ENCODE measurements at regions not wholly inside any gene's neighbourhood (a gene's known extent, or its start where the extent isn't known, plus 50 kb on each side); places are given as distances from the start of the nearest gene placed in this dataset.

DNA sequence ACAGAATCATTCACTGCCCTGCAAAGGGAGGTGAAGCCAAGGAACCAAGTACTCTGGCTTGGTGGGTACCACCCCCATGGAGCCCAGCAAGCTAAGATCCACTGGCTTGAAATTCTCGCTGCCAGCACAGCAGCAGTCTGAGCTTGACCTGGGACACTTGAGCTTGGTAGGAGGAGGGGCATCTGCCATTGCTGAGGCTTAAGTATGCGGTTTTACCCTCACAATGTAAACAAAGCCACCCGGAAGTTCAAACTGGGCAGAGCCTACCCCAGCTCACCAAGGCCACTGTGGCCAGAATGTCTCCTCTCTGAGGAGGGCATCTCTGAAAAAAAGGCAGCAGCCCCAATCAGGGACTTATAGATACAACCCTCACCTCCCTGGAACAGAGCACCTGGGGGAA lies 1050.0 kb upstream of the GHITM start:
- no peaks in the 10 kb centered on the region for H3K9me3 ChIP-seq (ENCODE audit: insufficient read depth, low read length)
- TF ChIP-seq EZH2phosphoT487 (conservative IDR thresholded peaks at IDR 0.05; ENCODE audit: low read length), result no peak
- TF ChIP-seq, protein P1, sequence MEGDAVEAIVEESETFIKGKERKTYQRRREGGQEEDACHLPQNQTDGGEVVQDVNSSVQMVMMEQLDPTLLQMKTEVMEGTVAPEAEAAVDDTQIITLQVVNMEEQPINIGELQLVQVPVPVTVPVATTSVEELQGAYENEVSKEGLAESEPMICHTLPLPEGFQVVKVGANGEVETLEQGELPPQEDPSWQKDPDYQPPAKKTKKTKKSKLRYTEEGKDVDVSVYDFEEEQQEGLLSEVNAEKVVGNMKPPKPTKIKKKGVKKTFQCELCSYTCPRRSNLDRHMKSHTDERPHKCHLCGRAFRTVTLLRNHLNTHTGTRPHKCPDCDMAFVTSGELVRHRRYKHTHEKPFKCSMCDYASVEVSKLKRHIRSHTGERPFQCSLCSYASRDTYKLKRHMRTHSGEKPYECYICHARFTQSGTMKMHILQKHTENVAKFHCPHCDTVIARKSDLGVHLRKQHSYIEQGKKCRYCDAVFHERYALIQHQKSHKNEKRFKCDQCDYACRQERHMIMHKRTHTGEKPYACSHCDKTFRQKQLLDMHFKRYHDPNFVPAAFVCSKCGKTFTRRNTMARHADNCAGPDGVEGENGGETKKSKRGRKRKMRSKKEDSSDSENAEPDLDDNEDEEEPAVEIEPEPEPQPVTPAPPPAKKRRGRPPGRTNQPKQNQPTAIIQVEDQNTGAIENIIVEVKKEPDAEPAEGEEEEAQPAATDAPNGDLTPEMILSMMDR (IDR thresholded peaks at IDR 0.05; ENCODE audit: insufficient read depth, low read length, poor library complexity, severe bottlenecking), result no peak

DNA sequence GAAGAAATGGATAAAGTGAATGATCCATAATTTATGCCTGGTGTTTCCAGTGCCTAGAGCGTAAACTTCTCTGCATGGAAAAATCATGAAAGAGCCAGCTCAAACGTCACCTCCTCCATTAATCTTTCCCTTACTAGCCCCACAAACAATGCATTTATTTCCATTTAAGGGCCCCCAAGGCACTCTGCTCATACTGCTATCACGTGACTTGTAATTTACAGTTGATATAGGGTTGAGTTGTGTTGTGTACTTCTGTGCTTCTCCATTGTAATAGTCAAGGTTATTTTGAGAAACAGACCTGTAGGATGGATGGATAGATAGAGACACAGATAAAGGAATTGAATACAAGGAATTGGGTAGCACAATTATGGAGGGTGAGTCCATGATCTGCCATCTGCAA lies 1034.7 kb upstream of the GHITM start:
- TF ChIP-seq, protein P1 (IDR thresholded peaks at IDR 0.05; ENCODE audit: insufficient read depth, low read length, poor library complexity, severe bottlenecking), result no peak
- TF ChIP-seq EZH2phosphoT487 (conservative IDR thresholded peaks at IDR 0.05; ENCODE audit: low read length), result no peak
- no peak overlapping the region for H3K4me3 ChIP-seq (ENCODE audit: insufficient read depth, low read length, poor library complexity, severe bottlenecking)

More for the DNA sequence above, 1050.0 kb upstream of the GHITM start:
- Histone ChIP-seq H3K9ac (ENCODE audit: low read length) (no peak overlapping the region), H3K9me2 (replicated peaks; ENCODE audit: insufficient read depth, low read length) (no peaks in the 10 kb centered on the region), H4K20me1 (ENCODE audit: low read depth, low read length) (no peaks in the 10 kb centered on the region), H3K4me2 (ENCODE audit: low read depth, low read length, poor library complexity, severe bottlenecking) (no peak overlapping the region), H3K4me3 (ENCODE audit: insufficient read depth, low read length, poor library complexity, severe bottlenecking) (no peak overlapping the region), H3K79me2 (ENCODE audit: insufficient read depth, low read length) (no peaks in the 10 kb centered on the region), H3K27me3 (ENCODE audit: low read length) (no peaks in the 10 kb centered on the region), H3K36me3 (ENCODE audit: low read length) (no peaks in the 10 kb centered on the region), H3F3A (ENCODE audit: insufficient read depth) (no peaks in the 10 kb centered on the region), H3K27ac (ENCODE audit: low read depth, low read length) (no peak overlapping the region), H2AFZ (ENCODE audit: low read depth, low read length, severe bottlenecking) (no peak overlapping the region)

DNA sequence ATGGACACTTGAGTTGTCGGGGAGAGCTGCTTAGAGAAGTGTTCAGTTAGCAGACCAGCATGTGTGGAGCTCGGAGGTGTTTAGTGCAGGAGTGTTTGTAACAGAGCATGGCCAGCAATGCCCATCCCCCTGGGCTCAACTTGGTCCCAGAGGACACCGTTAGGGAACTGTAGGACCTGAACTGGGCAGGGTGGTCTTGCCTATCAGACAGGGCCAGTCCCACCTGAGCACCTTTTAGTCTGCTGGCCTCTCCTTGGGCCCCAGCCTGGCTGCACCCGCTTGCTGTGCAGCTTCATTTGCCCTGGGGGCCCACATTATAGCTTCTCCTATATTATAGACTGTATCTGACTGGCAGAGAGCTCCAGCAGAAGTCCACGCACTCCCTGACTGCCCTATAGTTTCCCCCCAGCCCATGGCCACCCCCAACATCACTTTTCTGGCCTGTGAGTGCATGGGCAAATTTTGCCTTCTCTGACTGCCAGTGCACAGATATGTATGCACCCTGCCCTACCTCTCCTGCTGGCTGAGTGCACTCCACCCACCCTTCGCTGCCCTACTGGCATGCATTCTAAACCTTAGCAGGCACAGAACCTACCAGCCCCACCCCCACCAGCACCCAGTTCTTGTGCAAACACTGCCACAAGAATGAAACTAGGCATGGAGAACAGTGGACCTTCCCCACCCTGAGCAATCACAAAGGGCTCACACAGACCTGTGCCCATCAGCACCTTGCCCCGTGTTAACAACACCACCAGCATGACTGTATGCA lies 1030.6 kb upstream of the GHITM start:
- no peaks in the 10 kb centered on the region for H4K20me1 ChIP-seq (ENCODE audit: low read depth, low read length)
- no peaks in the 10 kb centered on the region for H3K27me3 ChIP-seq (ENCODE audit: low read length)
- no peaks in the 10 kb centered on the region for H3K79me2 ChIP-seq (ENCODE audit: insufficient read depth, low read length)

More for the DNA sequence above, 1034.7 kb upstream of the GHITM start:
- Histone ChIP-seq H3K9ac (ENCODE audit: low read length) (no peak overlapping the region), H3K4me2 (ENCODE audit: low read depth, low read length, poor library complexity, severe bottlenecking) (no peak overlapping the region), H2AFZ (ENCODE audit: low read depth, low read length, severe bottlenecking) (no peak overlapping the region), H3K36me3 (ENCODE audit: low read length) (no peaks in the 10 kb centered on the region), H3K9me3 (ENCODE audit: insufficient read depth, low read length) (no peaks in the 10 kb centered on the region), H3K9me2 (replicated peaks; ENCODE audit: insufficient read depth, low read length) (no peaks in the 10 kb centered on the region), H3K79me2 (ENCODE audit: insufficient read depth, low read length) (no peaks in the 10 kb centered on the region), H3F3A (ENCODE audit: insufficient read depth) (no peaks in the 10 kb centered on the region), H3K27me3 (ENCODE audit: low read length) (no peaks in the 10 kb centered on the region), H3K27ac (ENCODE audit: low read depth, low read length) (no peak overlapping the region), H4K20me1 (ENCODE audit: low read depth, low read length) (no peaks in the 10 kb centered on the region)

More for the DNA sequence above, 1030.6 kb upstream of the GHITM start:
- no peak overlapping the region for H3K4me3 ChIP-seq (ENCODE audit: insufficient read depth, low read length, poor library complexity, severe bottlenecking)
- TF ChIP-seq, protein P1 (IDR thresholded peaks at IDR 0.05; ENCODE audit: insufficient read depth, low read length, poor library complexity, severe bottlenecking), result no peak
- no peak for TF ChIP-seq EZH2phosphoT487 (conservative IDR thresholded peaks at IDR 0.05; ENCODE audit: low read length)
- H3K27ac ChIP-seq (ENCODE audit: low read depth, low read length), result no peak overlapping the region
- no peaks in the 10 kb centered on the region for H3K36me3 ChIP-seq (ENCODE audit: low read length)
- H3K4me2 ChIP-seq (ENCODE audit: low read depth, low read length, poor library complexity, severe bottlenecking), result no peak overlapping the region
- H2AFZ ChIP-seq (ENCODE audit: low read depth, low read length, severe bottlenecking), result no peak overlapping the region
- H3K9ac ChIP-seq (ENCODE audit: low read length), result no peak overlapping the region
- no peaks in the 10 kb centered on the region for H3F3A ChIP-seq (ENCODE audit: insufficient read depth)
- 0 out of 2 replicates have a peak, but pooled peaks cover 4% of the 10 kb centered on the region for H3K9me3 ChIP-seq (ENCODE audit: insufficient read depth, low read length)
- no peaks in the 10 kb centered on the region for H3K9me2 ChIP-seq (replicated peaks; ENCODE audit: insufficient read depth, low read length)

Data from SU-DHL-6 (cell line).